GM12872 (cell line): ENCODE measurements at regions not wholly inside any gene's neighbourhood (a gene's known extent, or its start where the extent isn't known, plus 50 kb on each side); places are given as distances from the start of the nearest gene placed in this dataset.

Source experiments
- CTCF ChIP-seq: IDR thresholded peaks from 3 replicates; pipeline ENCODE4 v1.5.1; 2011; ENCODE audit warnings: low read depth, mild to moderate bottlenecking, low read length, moderate library complexity; ENCODE audit not compliant: insufficient read depth

GRCh38 chrX:134716620-134717012 is 58.3 kb upstream of the PLAC1 start:
- TF ChIP-seq CTCF, result no peak

- TF ChIP-seq CTCF, result no peak
These were observed 57.8 kb upstream of the PLAC1 start for GRCh38 chrX:134715930-134716619.

GRCh38 chrX:134714633-134715110 is 56.4 kb upstream of the PLAC1 start:
- no peak for TF ChIP-seq CTCF

- TF ChIP-seq CTCF, result no peak
These were observed 55.4 kb upstream of the PLAC1 start for GRCh38 chrX:134713618-134714107.

- TF ChIP-seq CTCF, result no peak
These were observed 54.0 kb upstream of the PLAC1 start for GRCh38 chrX:134712272-134712671.

- TF ChIP-seq CTCF, result no peak
These were observed 53.1 kb upstream of the PLAC1 start for GRCh38 chrX:134711135-134711921.
